GM19395 (cell line): ENCODE measurements at regions not wholly inside any gene's neighbourhood (a gene's known extent, or its start where the extent isn't known, plus 50 kb on each side); places are given as distances from the start of the nearest gene placed in this dataset.

Source experiments
- ATAC-seq: cut with Tn5 transposase; IDR thresholded peaks from one replicate; pipeline ENCODE4 v1.9.1; 2021; ENCODE audit warnings: mild to moderate bottlenecking, moderate library complexity; ENCODE audit not compliant: unreplicated experiment

DNA sequence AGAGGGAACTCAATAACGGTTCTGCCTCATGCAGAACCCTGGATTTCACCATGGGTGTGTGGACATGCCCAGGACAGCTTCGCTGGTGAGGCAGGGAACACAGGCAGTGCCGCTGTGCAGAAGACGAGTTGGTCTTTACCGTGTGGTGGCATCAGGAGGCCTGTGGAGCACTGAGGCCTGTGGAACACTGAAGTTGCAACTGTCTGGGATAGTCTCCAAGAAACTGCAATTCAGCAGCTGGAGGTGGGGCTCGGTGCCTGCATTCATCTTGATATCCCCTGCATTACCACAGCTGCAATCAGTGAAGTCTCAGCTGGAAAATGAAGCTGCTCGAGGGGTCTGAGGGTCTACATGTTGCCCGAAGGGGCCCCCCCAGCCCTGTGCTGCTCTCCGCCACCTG is 202.4 kb upstream of the CDH4 start:
- ATAC-seq = no peak

GRCh38 chr20:61050336-61050890 is 201.6 kb upstream of the CDH4 start:
- no peak for ATAC-seq

- ATAC-seq = no peak
Measured at GRCh38 chr20:61052195-61052750, 199.8 kb upstream of the CDH4 start.

- no peak for ATAC-seq
Measured at GRCh38 chr20:61052776-61053442, 199.2 kb upstream of the CDH4 start.

DNA sequence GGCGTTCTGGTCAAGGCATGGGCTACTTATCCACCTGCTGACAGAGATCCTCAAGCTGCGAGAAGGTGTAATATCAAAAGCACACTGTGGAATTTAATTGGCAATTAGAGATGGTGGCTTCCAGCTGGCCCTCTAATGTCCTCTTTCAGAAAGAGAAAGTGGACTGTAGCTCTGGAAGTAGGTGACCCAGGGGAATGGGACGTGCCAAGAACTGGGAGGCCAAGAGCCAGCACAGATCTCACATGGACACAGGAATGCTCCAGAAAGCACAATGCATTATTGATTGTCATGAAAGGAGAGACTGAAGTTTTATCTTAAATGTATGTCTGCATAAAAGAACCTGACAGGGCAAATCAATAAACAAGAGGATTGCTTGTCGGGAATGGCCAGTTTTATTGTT is 198.6 kb upstream of the CDH4 start:
- ATAC-seq = no peak

- ATAC-seq = no peak
Measured at GRCh38 chr20:61053889-61054288, 198.2 kb upstream of the CDH4 start.

GRCh38 chr20:61054411-61054810 is 197.7 kb upstream of the CDH4 start:
- ATAC-seq = no peak

GRCh38 chr20:61055180-61056010 is 196.7 kb upstream of the CDH4 start:
- ATAC-seq = no peak

- ATAC-seq = no peak
Measured at GRCh38 chr20:61056116-61056515, 195.9 kb upstream of the CDH4 start.

- ATAC-seq = no peak
Measured at GRCh38 chr20:61056627-61057442, 195.2 kb upstream of the CDH4 start.

DNA sequence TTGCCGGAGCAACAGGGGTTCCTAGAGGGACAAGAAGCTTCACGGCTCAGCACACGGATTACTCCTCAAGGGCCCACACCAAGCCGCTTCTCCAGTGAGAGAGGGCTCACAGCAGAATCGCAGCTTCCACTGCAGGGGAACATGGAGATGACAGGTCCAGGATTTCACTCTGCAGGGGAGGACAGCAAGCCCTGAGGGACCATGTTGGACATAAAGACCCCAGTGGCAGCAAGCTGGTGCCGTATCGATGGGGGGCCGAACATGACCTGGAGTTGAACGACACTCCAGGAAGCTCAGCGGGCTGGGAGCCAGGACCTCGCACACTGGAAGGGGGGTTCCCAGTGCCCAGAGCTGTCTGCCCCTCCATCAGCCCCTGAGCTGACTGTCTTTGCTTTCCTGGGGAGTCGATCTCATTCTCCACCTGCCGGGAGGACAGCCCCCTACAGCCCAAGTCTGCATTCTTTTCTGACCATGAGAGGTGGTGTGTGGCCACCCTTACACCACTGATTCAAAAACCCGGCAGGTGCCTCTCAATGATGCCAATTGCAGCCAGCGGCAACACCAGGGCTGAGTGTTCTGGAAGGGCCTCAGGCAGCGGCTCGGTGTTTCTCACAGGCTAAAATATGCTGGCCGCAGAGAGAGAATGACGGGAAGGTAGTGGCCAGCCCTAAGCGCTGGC is 194.5 kb upstream of the CDH4 start:
- ATAC-seq = no peak

- ATAC-seq = no peak
Measured at GRCh38 chr20:61061981-61062380, 190.1 kb upstream of the CDH4 start.

GRCh38 chr20:61065853-61066252 is 186.2 kb upstream of the CDH4 start:
- ATAC-seq = no peak

GRCh38 chr20:61066526-61066925 is 185.5 kb upstream of the CDH4 start:
- no peak for ATAC-seq

- ATAC-seq = no peak
Measured at GRCh38 chr20:61067221-61067620, 184.8 kb upstream of the CDH4 start.

DNA sequence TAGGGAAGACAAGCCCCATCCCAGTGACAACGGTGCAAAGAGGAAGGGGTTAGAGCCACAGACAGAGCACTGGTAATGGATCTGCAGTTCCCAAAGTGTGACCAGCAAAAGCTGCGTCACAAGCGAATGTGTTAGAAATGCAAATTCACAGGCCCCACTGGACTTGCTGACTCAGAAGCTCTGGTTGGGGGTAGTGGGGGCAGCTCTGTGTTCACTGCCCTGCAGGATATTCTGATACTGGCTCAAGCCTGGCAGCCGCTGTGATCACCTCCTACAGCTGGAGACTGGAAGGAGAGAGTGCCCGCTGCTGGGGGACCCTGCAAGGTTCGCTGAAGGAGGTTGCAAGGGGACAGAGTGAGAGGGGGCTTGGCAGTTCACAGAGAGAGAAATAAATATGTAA is 179.7 kb upstream of the CDH4 start:
- ATAC-seq = no peak

DNA sequence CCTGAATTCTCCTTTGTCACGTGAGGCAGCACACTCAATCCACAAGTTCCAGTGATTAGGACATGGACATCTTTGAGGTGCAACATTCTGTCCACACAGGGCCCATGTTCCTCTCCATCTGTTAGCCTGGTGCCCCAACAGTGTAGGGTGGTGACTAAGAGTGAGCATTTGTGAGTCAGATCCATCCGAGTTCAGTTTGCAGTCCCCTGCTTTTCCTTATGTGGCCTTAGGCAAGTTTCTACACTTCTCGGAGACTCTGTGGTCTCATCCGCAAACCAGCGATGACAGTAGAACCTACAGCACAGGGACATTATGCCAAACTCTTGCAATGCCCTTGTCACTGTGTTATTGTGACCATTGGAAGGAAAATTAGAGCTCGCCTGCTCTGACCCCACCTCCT is 178.7 kb upstream of the CDH4 start:
- no peak for ATAC-seq

GRCh38 chr20:61082720-61083119 is 169.3 kb upstream of the CDH4 start:
- no peak for ATAC-seq

DNA sequence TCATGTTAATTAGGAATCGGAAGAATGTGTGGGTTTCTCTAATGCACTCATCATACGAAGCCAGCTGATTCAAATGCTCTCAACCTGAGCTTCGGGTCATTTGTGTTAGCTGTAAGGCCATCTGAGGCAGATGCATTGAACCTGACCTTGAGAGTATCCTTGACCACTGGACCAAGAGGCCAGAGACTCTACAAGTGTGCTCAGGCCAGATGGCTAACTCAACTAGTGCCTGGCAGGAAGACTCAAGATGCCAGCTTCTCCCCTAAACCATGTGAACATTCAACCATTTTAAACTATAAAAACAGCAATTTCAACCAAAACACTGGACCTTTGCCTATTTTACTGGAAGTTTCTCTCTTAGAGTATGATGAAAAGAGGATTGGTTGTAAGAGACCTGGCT is 168.6 kb upstream of the CDH4 start:
- ATAC-seq = no peak

GRCh38 chr20:61086031-61086430 is 166.0 kb upstream of the CDH4 start:
- no peak for ATAC-seq
